Hepatocyte (in vitro differentiated cells): ENCODE measurements at regions not wholly inside any gene's neighbourhood (a gene's known extent, or its start where the extent isn't known, plus 50 kb on each side); places are given as distances from the start of the nearest gene placed in this dataset.

ENCODE experiments used
- DNase-seq: peaks from one replicate; pipeline ENCODE4 v3.0.0-alpha.2; 2016; ENCODE audit warnings: low spot score
- H2AFZ ChIP-seq: fragments of 200-600 bp; sonication (generic); 2 replicates; pipeline ENCODE4 v1.6.0; 2016; ENCODE audit warnings: antibody characterized with exemption, mild to moderate bottlenecking
- H3K27ac ChIP-seq: fragments of 200-600 bp; sonication (generic); 2 replicates; pipeline ENCODE4 v1.5.1; 2016; ENCODE audit warnings: mild to moderate bottlenecking
- H3K27me3 ChIP-seq: fragments of 200-600 bp; sonication (generic); 2 replicates; pipeline ENCODE4 v1.6.1; 2016
- H3K36me3 ChIP-seq: fragments of 200-600 bp; sonication (generic); replicated peaks from 2 replicates; pipeline ENCODE4 v1.5.1; 2016; ENCODE audit warnings: low read depth; ENCODE audit not compliant: insufficient read depth
- H3K4me1 ChIP-seq: fragments of 200-600 bp; sonication (generic); 2 replicates; pipeline ENCODE4 v1.5.1; 2016; ENCODE audit warnings: mild to moderate bottlenecking, moderate library complexity; ENCODE audit not compliant: insufficient read depth
- H3K4me2 ChIP-seq: fragments of 200-600 bp; sonication (generic); 2 replicates; pipeline ENCODE4 v1.6.0; 2016
- H3K4me3 ChIP-seq: fragments of 200-600 bp; sonication (generic); 2 replicates; pipeline ENCODE4 v1.5.1; 2016; ENCODE audit warnings: mild to moderate bottlenecking
- H3K79me2 ChIP-seq: fragments of 200-600 bp; sonication (generic); 2 replicates; pipeline ENCODE4 v1.6.0; 2017; ENCODE audit warnings: mild to moderate bottlenecking
- H3K9me2 ChIP-seq: fragments of 200-600 bp; sonication (generic); replicated peaks from 2 replicates; pipeline ENCODE4 v1.6.0; 2017; ENCODE audit warnings: mild to moderate bottlenecking; ENCODE audit not compliant: insufficient read depth
- H3K9me3 ChIP-seq: fragments of 200-600 bp; sonication (generic); 2 replicates; pipeline ENCODE4 v1.5.1; 2016; ENCODE audit warnings: low read depth, mild to moderate bottlenecking
- H4K20me1 ChIP-seq: fragments of 200-600 bp; sonication (generic); 2 replicates; pipeline ENCODE4 v1.6.0; 2016; ENCODE audit warnings: mild to moderate bottlenecking; ENCODE audit not compliant: insufficient read depth, poor library complexity, severe bottlenecking
- EZH2 ChIP-seq: fragments of 200-600 bp; sonication (generic); IDR thresholded peaks from 2 replicates; pipeline ENCODE4 v1.6.1; 2016; ENCODE audit warnings: antibody characterized with exemption, mild to moderate bottlenecking, borderline replicate concordance
- EZH2phosphoT487 ChIP-seq: fragments of 200-600 bp; sonication (generic); IDR thresholded peaks from one replicate; pipeline ENCODE4 v1.6.1; 2018; ENCODE audit warnings: antibody characterized with exemption, mild to moderate bottlenecking, low read depth, moderate library complexity; ENCODE audit not compliant: unreplicated experiment, severe bottlenecking
- WGBS: methylation state at CpG from one replicate; pipeline ENCODE4 v1.1.6; 2016; ENCODE audit warnings: low lambda C conversion rate; ENCODE audit errors: missing lambda C conversion rate; 5-methylcytosine and 5-hydroxymethylcytosine counted together
- TF ChIP-seq, protein P1 (sequence below): fragments of 200-600 bp; sonication (generic); IDR thresholded peaks from 2 replicates; pipeline ENCODE4 v1.5.1; 2016; ENCODE audit warnings: antibody characterized with exemption, mild to moderate bottlenecking; ENCODE audit not compliant: poor library complexity

- Histone ChIP-seq H3K9me3 (peaks cover 5% of the 10 kb centered on the region), H3K9me2 (no peaks in the 10 kb centered on the region), H4K20me1 (no peaks in the 10 kb centered on the region), H3K36me3 (no peaks in the 10 kb centered on the region), H3K4me1 (no peaks in the 10 kb centered on the region), H2AFZ (no peak overlapping the region), H3K4me3 (no peak overlapping the region), H3K27me3 (no peaks in the 10 kb centered on the region), H3K79me2 (no peaks in the 10 kb centered on the region), H3K4me2 (no peak overlapping the region), H3K27ac (no peak overlapping the region)
- no peak for DNase-seq
- TF ChIP-seq, protein P1, sequence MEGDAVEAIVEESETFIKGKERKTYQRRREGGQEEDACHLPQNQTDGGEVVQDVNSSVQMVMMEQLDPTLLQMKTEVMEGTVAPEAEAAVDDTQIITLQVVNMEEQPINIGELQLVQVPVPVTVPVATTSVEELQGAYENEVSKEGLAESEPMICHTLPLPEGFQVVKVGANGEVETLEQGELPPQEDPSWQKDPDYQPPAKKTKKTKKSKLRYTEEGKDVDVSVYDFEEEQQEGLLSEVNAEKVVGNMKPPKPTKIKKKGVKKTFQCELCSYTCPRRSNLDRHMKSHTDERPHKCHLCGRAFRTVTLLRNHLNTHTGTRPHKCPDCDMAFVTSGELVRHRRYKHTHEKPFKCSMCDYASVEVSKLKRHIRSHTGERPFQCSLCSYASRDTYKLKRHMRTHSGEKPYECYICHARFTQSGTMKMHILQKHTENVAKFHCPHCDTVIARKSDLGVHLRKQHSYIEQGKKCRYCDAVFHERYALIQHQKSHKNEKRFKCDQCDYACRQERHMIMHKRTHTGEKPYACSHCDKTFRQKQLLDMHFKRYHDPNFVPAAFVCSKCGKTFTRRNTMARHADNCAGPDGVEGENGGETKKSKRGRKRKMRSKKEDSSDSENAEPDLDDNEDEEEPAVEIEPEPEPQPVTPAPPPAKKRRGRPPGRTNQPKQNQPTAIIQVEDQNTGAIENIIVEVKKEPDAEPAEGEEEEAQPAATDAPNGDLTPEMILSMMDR = no peak
- no peak for TF ChIP-seq EZH2
- TF ChIP-seq EZH2phosphoT487 = no peak
- WGBS = 44% methylated on average over 1 of the region's 1 CpG
Observed at GRCh38 chr15:36007699-36008098, 461.7 kb upstream of the DPH6 start.

- H3K27ac ChIP-seq = no peak overlapping the region
- TF ChIP-seq EZH2phosphoT487 = no peak
- no peak for TF ChIP-seq EZH2
- TF ChIP-seq, protein P1 = no peak
- H3K79me2 ChIP-seq = no peaks in the 10 kb centered on the region
- no peaks in the 10 kb centered on the region for H3K27me3 ChIP-seq
- H3K9me2 ChIP-seq = no peaks in the 10 kb centered on the region
- no peak overlapping the region for H3K4me3 ChIP-seq
- H3K4me1 ChIP-seq = no peaks in the 10 kb centered on the region
- no peak for DNase-seq
- H2AFZ ChIP-seq = no peak overlapping the region
- no peak overlapping the region for H3K4me2 ChIP-seq
- H3K36me3 ChIP-seq = no peaks in the 10 kb centered on the region
- peaks cover 5% of the 10 kb centered on the region for H3K9me3 ChIP-seq
- no peaks in the 10 kb centered on the region for H4K20me1 ChIP-seq
Observed at GRCh38 chr15:36008719-36009118, 462.8 kb upstream of the DPH6 start.

DNA sequence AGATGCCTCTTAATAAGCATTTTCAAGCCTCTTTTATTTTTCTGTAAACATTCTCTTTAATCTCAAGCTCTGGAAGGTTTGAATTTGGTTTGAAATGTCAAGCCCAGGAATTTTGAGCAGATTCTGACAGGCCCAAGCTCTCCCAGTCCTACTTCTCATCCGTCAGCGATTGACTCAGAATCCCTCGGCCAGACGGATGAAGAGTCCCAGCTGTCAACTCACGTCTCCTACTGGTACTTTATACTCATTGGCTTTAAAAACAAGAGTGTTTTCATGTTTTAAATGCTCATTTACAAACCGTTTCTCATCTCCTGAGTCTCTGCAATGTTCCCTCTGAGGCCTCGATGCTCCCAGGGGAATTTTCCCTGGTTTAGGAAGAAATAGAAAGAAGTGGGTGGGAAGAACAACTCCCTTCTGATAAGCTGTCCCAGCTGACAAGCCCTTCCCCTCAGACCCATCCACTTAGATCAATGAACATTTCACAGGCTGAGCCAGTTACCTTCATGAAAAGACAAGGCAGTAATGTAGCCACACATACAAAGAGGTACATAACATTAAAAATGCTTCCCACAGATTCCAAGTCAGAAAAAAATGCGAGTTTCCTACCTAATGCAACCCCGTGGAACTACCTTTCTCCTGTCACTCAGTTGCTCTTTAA is 478.2 kb upstream of the DPH6 start:
- Histone ChIP-seq H3K4me2 (no peak overlapping the region), H2AFZ (no peak overlapping the region), H3K27me3 (no peaks in the 10 kb centered on the region), H3K9me2 (no peaks in the 10 kb centered on the region), H3K4me3 (no peak overlapping the region), H3K4me1 (no peaks in the 10 kb centered on the region), H4K20me1 (no peaks in the 10 kb centered on the region), H3K79me2 (no peaks in the 10 kb centered on the region), H3K27ac (peak overlapping the region; percentile 23), H3K36me3 (no peaks in the 10 kb centered on the region), H3K9me3 (no peaks in the 10 kb centered on the region)
- TF ChIP-seq EZH2phosphoT487 (no peak), EZH2 (no peak)
- TF ChIP-seq, protein P1 = no peak
- 59% methylated on average over 9 of the region's 9 CpGs for WGBS
- DNase-seq = no peak
